AG09319 (cell line): ENCODE measurements at regions not wholly inside any gene's neighbourhood (a gene's known extent, or its start where the extent isn't known, plus 50 kb on each side); places are given as distances from the start of the nearest gene placed in this dataset.

Experiments used
- DNase-seq: peaks from one replicate; pipeline ENCODE4 v3.0.0-alpha.2; 2010; ENCODE audit warnings: low read depth; ENCODE audit errors: extremely low read depth
- CTCF ChIP-seq: IDR thresholded peaks from 2 replicates; pipeline ENCODE4 v1.5.1; 2011; ENCODE audit warnings: low read depth, mild to moderate bottlenecking, inconsistent platforms, low read length, moderate library complexity

- no peak for TF ChIP-seq CTCF
- no peak for DNase-seq
Observed at GRCh38 chr17:15882777-15883176, 62.2 kb upstream of the ADORA2B start.

GRCh38 chr17:15883617-15884111 is 61.3 kb upstream of the ADORA2B start:
- no peak for DNase-seq
- no peak for TF ChIP-seq CTCF

- no peak for TF ChIP-seq CTCF
Observed at GRCh38 chr17:15884731-15885130, 60.2 kb upstream of the ADORA2B start.

GRCh38 chr17:15885770-15886169 is 59.2 kb upstream of the ADORA2B start:
- no peak for DNase-seq
- no peak for TF ChIP-seq CTCF

More at GRCh38 chr17:15884731-15885130, 60.2 kb upstream of the ADORA2B start:
- no peak for DNase-seq

- TF ChIP-seq CTCF: no peak
- no peak for DNase-seq
Observed at GRCh38 chr17:15886221-15886620, 58.7 kb upstream of the ADORA2B start.

GRCh38 chr17:15886804-15887203 is 58.1 kb upstream of the ADORA2B start:
- DNase-seq: no peak
- no peak for TF ChIP-seq CTCF

- DNase-seq: no peak
- no peak for TF ChIP-seq CTCF
Observed at GRCh38 chr17:15888436-15888835, 56.5 kb upstream of the ADORA2B start.
